GM12875 (cell line): ENCODE measurements at regions not wholly inside any gene's neighbourhood (a gene's known extent, or its start where the extent isn't known, plus 50 kb on each side); places are given as distances from the start of the nearest gene placed in this dataset.

Experiments used
- H3K4me3 ChIP-seq: one replicate; pipeline ENCODE4 v1.5.1; 2011; ENCODE audit warnings: low read depth, low read length, control low read depth
- CTCF ChIP-seq: IDR thresholded peaks from 2 replicates; pipeline ENCODE4 v1.5.1; 2011; ENCODE audit warnings: low read depth, mild to moderate bottlenecking, control low read depth, inconsistent platforms, low read length, moderate library complexity, borderline replicate concordance; ENCODE audit not compliant: insufficient read depth

- no peak for TF ChIP-seq CTCF
Observed at GRCh38 chr4:123898946-123899666, 502.5 kb downstream of the SPRY1 start.

GRCh38 chr4:123904882-123905281, 508.3 kb downstream of the SPRY1 start:
- no peak overlapping the region for H3K4me3 ChIP-seq
- no peak for TF ChIP-seq CTCF

More at GRCh38 chr4:123898946-123899666, 502.5 kb downstream of the SPRY1 start:
- no peak overlapping the region for H3K4me3 ChIP-seq

- H3K4me3 ChIP-seq: no peak overlapping the region
- TF ChIP-seq CTCF: no peak
Observed at GRCh38 chr4:123913598-123913997, 517.0 kb downstream of the SPRY1 start.

- TF ChIP-seq CTCF: no peak
- H3K4me3 ChIP-seq: no peak overlapping the region
Observed at GRCh38 chr4:123916821-123917220, 520.2 kb downstream of the SPRY1 start.

GRCh38 chr4:123919576-123920098, 523.0 kb downstream of the SPRY1 start:
- no peak for TF ChIP-seq CTCF
- no peak overlapping the region for H3K4me3 ChIP-seq

GRCh38 chr4:123921339-123921738, 524.7 kb downstream of the SPRY1 start:
- H3K4me3 ChIP-seq: no peak overlapping the region
- no peak for TF ChIP-seq CTCF

- no peak for TF ChIP-seq CTCF
- H3K4me3 ChIP-seq: no peak overlapping the region
Observed at GRCh38 chr4:123922847-123923246, 526.3 kb downstream of the SPRY1 start.
